A172 (cell line): ENCODE measurements at regions not wholly inside any gene's neighbourhood (a gene's known extent, or its start where the extent isn't known, plus 50 kb on each side); places are given as distances from the start of the nearest gene placed in this dataset.
"Not testable (repeated sequence)": the region's sequence is repeated elsewhere in the genome, so short reads cannot be mapped to it uniquely, and the experiment has no call there.

Source experiments
- DNase-seq: peaks from one replicate; pipeline ENCODE4 v3.0.0-alpha.2; 2015; ENCODE audit warnings: low spot score

- DNase-seq = no peak
These were observed 91.5 kb upstream of the RREB1 start for GRCh38 chr6:7016226-7016625.

- DNase-seq = no peak
These were observed 86.5 kb upstream of the RREB1 start for GRCh38 chr6:7021301-7021700.

- DNase-seq = no peak
These were observed 81.9 kb upstream of the RREB1 start for GRCh38 chr6:7025861-7026260.

- not testable (repeated sequence) for DNase-seq
These were observed 78.8 kb upstream of the RREB1 start for GRCh38 chr6:7028963-7029362.

- not testable (repeated sequence) for DNase-seq
These were observed 76.8 kb upstream of the RREB1 start for GRCh38 chr6:7030968-7031367.

- DNase-seq = no peak
These were observed 74.6 kb upstream of the RREB1 start for GRCh38 chr6:7033202-7033601.

- no peak for DNase-seq
These were observed 73.7 kb upstream of the RREB1 start for GRCh38 chr6:7034055-7034454.

- DNase-seq = no peak
These were observed 71.9 kb upstream of the RREB1 start for GRCh38 chr6:7035837-7036249.

- no peak for DNase-seq
These were observed 66.2 kb upstream of the RREB1 start for GRCh38 chr6:7041511-7042026.

GRCh38 chr6:7042056-7042653 is 65.6 kb upstream of the RREB1 start:
- DNase-seq = no peak

- DNase-seq = no peak
These were observed 64.9 kb upstream of the RREB1 start for GRCh38 chr6:7042654-7043545.

- no peak for DNase-seq
These were observed 62.4 kb upstream of the RREB1 start for GRCh38 chr6:7045331-7045730.

GRCh38 chr6:7045746-7046145 is 62.0 kb upstream of the RREB1 start:
- no peak for DNase-seq

- DNase-seq = no peak
These were observed 60.6 kb upstream of the RREB1 start for GRCh38 chr6:7047128-7047527.

- peak; percentile 18 for DNase-seq
These were observed 59.8 kb upstream of the RREB1 start for GRCh38 chr6:7047966-7048365.

- no peak for DNase-seq
These were observed 58.9 kb upstream of the RREB1 start for GRCh38 chr6:7048894-7049293.

- DNase-seq = no peak
These were observed 57.8 kb upstream of the RREB1 start for GRCh38 chr6:7050004-7050403.

GRCh38 chr6:7050872-7051779 is 56.6 kb upstream of the RREB1 start:
- peak; percentile 70 for DNase-seq

- no peak for DNase-seq
These were observed 55.9 kb upstream of the RREB1 start for GRCh38 chr6:7051780-7052442.

- DNase-seq = peak; percentile 11
These were observed 55.2 kb upstream of the RREB1 start for GRCh38 chr6:7052443-7053011.

- no peak for DNase-seq
These were observed 54.5 kb upstream of the RREB1 start for GRCh38 chr6:7053125-7053774.
